Spleen (tissue), 7 donors: ENCODE measurements at regions not wholly inside any gene's neighbourhood (a gene's known extent, or its start where the extent isn't known, plus 50 kb on each side); places are given as distances from the start of the nearest gene placed in this dataset.

ENCODE experiments used
- POLR2A ChIP-seq, 3 donors: fragments of 450-650 bp; IDR thresholded peaks; one replicate each; pipeline ENCODE4 v1.5.1; 2017; ENCODE audit warnings: antibody characterized with exemption in 3 of 3, mild to moderate bottlenecking in 1 of 3
- POLR2AphosphoS5 ChIP-seq, 3 donors: sonication (generic); formaldehyde crosslinking; IDR thresholded peaks; one replicate each; pipeline ENCODE4 v1.5.1; 2017; ENCODE audit warnings: antibody characterized with exemption in 3 of 3
- TF ChIP-seq, protein P1 (sequence below), 11 experiments: fragments of 200-600 bp in 7 of 11; fragments of 450-650 bp in 4 of 11; sonication (generic) in 4 of 11; IDR thresholded peaks in 8 of 11; conservative IDR thresholded peaks in 3 of 11; 1 replicate in 7 of 11; 2 replicates in 4 of 11; pipeline versions ENCODE4 v1.4.0 to v1.8.0; 2016 to 2021; ENCODE audit warnings: antibody characterized with exemption in 11 of 11, inconsistent platforms in 4 of 11, mild to moderate bottlenecking in 1 of 11
- donor health status: DM: no; HTN: no; CAD: no; lungs with moderate emphysema.
- donor health status: DM: no; HTN: no; CAD: no.
- donor health status: DM: no; HTN: no; CAD: no.

- TF ChIP-seq, protein P1, sequence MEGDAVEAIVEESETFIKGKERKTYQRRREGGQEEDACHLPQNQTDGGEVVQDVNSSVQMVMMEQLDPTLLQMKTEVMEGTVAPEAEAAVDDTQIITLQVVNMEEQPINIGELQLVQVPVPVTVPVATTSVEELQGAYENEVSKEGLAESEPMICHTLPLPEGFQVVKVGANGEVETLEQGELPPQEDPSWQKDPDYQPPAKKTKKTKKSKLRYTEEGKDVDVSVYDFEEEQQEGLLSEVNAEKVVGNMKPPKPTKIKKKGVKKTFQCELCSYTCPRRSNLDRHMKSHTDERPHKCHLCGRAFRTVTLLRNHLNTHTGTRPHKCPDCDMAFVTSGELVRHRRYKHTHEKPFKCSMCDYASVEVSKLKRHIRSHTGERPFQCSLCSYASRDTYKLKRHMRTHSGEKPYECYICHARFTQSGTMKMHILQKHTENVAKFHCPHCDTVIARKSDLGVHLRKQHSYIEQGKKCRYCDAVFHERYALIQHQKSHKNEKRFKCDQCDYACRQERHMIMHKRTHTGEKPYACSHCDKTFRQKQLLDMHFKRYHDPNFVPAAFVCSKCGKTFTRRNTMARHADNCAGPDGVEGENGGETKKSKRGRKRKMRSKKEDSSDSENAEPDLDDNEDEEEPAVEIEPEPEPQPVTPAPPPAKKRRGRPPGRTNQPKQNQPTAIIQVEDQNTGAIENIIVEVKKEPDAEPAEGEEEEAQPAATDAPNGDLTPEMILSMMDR (IDR thresholded peaks at IDR 0.05 in 8 of 11, conservative IDR thresholded peaks at IDR 0.05 in 3 of 11): no peak
- TF ChIP-seq POLR2A (IDR thresholded peaks at IDR 0.05): no peak
- TF ChIP-seq POLR2AphosphoS5 (IDR thresholded peaks at IDR 0.05): no peak
Observed at GRCh38 chr1:72847651-72848050, 565.3 kb upstream of the NEGR1 start.
